Occipital lobe (tissue), 1 donor: ENCODE measurements at regions not wholly inside any gene's neighbourhood (a gene's known extent, or its start where the extent isn't known, plus 50 kb on each side); places are given as distances from the start of the nearest gene placed in this dataset.

Experiments used
- DNase-seq: peaks from one replicate; lab custom pipeline; 2025; lab: John Stamatoyannopoulos, UW

- DNase-seq: no peak
Measured at GRCh38 chr5:98432378-98432777, 341.1 kb upstream of the RGMB start.

GRCh38 chr5:98433022-98433421 lies 340.4 kb upstream of the RGMB start:
- no peak for DNase-seq

- DNase-seq: no peak
Measured at GRCh38 chr5:98433673-98434072, 339.8 kb upstream of the RGMB start.

- DNase-seq: no peak
Measured at GRCh38 chr5:98436667-98437066, 336.8 kb upstream of the RGMB start.

- no peak for DNase-seq
Measured at GRCh38 chr5:98442448-98442847, 331.0 kb upstream of the RGMB start.

- no peak for DNase-seq
Measured at GRCh38 chr5:98443881-98444280, 329.6 kb upstream of the RGMB start.

- DNase-seq: no peak
Measured at GRCh38 chr5:98453296-98453695, 320.2 kb upstream of the RGMB start.

- no peak for DNase-seq
Measured at GRCh38 chr5:98454407-98454806, 319.1 kb upstream of the RGMB start.

- DNase-seq: no peak
Measured at GRCh38 chr5:98454904-98455303, 318.6 kb upstream of the RGMB start.

DNA sequence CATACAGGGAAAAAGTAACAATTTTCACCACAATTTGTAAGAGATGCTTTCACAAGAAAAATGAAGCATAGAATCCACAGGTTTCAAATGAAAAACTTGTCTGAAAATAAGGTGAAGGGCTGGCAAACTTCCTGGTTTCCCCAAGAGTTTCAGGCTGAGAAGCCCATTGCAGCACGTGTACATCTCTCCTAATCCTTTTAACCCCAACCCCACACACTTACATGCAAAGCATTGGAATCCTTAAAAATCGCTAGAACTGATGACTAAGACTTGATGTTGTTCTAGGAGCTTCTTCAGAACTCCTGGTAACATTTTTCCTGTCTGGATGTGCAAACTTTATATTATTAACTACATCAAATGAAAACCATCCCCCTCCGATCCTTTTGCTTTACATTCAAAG lies 317.8 kb upstream of the RGMB start:
- no peak for DNase-seq

DNA sequence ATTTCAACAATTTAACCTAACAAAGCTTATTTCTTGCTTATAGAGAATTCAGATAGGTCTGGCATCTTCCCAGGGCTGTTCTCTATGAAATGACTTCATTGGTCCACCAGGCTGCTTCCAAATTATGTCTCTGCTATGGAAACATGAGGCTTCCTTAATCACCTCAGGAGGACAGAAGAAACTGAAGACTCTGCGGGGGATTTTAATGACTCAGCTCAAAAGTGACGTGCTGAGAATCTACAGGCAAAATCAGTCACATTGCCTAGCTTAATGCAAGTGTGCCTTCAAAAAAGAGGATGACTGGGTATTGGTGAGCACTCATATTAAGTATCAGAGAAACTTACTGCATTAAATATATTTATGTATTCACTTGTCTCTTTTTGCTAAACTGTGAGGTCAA lies 315.5 kb upstream of the RGMB start:
- no peak for DNase-seq

- DNase-seq: no peak
Measured at GRCh38 chr5:98458726-98459125, 314.7 kb upstream of the RGMB start.

DNA sequence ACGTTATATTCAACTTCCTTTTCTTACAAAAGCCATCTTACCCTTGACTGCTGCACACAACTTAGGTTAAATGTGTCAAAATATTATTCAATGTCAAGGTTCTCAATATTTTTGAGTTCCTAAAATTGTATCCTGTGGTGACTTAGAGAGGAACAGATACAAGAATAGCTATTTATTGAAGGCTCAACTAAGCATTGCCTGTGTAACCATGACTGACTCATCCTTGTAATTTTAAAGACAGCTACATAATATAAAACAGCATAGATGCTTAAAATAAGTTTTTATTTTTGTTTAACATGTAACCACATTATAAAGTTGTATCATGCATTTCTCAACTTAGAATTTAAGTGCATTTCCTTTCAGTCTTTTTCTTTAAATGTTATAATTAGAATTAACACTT lies 312.9 kb upstream of the RGMB start:
- DNase-seq: no peak

DNA sequence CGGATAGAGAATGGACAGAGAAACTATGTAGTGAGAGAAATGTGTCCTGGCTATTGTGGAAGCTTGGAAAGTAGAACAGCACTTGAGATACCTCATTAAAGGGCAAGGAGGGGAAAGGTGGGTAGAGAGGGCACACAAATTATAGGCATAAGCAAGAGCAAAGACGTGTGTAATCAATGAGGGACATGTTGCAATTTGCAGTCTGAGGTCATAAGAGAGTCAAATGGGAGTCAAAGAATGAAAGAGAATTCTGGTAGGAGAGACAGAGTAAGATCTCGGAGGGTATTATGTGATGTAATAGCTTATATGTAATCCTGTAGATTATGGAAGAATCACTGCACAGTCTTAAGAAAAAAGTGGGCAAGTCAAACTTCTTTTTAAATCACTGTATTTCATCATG lies 312.0 kb upstream of the RGMB start:
- DNase-seq: no peak

GRCh38 chr5:98463222-98463621 lies 310.2 kb upstream of the RGMB start:
- DNase-seq: no peak

DNA sequence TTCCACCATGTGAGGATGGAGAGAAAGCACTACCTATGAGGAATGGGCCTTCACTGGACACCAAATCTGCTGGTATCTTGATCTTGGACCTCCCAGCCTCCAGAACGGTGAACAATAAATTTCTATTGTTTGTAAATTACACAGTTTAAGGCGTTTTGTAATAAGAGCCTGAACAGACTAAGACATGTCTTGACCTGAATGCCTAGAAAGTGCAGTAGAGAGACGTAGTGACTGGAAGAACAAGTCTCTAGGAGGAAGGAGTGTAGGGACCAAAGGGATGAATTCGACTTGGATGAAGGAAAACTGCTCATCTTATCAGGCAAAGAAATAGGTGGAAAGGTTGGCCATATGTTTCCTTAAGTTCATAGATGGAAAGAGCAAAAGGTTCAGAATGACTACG lies 309.8 kb upstream of the RGMB start:
- DNase-seq: no peak

GRCh38 chr5:98464737-98465330 lies 308.6 kb upstream of the RGMB start:
- DNase-seq: no peak

- no peak for DNase-seq
Measured at GRCh38 chr5:98468188-98468869, 305.1 kb upstream of the RGMB start.

- DNase-seq: no peak
Measured at GRCh38 chr5:98470747-98471146, 302.7 kb upstream of the RGMB start.

GRCh38 chr5:98471458-98471857 lies 302.0 kb upstream of the RGMB start:
- DNase-seq: no peak

DNA sequence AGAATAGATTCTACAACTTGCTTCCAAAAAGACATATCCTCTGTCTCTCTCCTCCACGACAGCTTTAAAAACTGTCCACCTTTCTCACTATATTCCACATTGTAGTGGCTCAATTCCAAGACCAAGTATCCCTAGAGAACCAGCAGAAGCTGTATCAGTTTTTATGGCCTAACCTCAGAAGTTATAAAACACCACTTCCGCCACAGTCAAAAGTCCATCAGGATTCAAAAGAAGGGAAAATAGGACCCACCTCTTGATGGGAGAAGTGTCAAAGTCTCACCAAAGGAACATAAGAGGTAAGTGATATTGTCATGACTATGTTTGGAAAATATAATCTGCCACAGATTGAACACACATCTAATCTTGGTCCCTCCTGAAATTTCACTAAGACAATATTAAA lies 299.2 kb upstream of the RGMB start:
- no peak for DNase-seq

DNA sequence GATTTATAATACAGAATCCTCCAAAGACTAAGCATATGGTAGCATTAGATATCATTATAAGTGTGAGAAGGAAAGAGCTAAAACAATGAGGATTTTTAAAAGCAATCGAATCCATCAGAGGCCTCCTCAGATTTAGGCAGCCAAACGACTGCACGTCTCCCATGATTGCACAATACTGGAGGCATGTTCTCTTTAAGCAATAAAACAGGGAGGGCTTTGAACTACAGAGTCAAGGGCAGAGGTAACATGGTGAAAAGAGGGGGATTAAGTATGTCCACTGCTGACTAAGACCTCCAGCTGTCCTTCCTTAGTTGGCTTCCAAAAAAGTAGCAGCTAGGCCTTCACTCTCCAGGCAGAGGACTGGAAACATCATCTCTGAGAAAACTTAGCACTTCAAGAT lies 298.7 kb upstream of the RGMB start:
- DNase-seq: no peak
